PC-9 (cell line): ENCODE measurements at regions not wholly inside any gene's neighbourhood (a gene's known extent, or its start where the extent isn't known, plus 50 kb on each side); places are given as distances from the start of the nearest gene placed in this dataset.
A peak's percentile ranks its signal among the peaks of the same experiment; 100 is the strongest.

Source experiments
- BruUV-seq: library from RNA; stranded (reverse); fragments of 400-500 nt; replicated peaks from 2 replicates; lab custom pipeline; 2021; lab: Mats Ljungman, UMichigan
- CTCF ChIA-PET: fragments of 300-600 bp; sonication (Branson Sonifier 250); formaldehyde crosslinking; loops from one replicate; lab custom pipeline; 2022; ENCODE audit warnings: antibody characterized with exemption; lab: Charles Lee
- POLR2A ChIA-PET: fragments of 300-600 bp; sonication (Branson Sonifier 250); formaldehyde crosslinking; loops from one replicate; lab custom pipeline; 2022; ENCODE audit warnings: antibody characterized with exemption; ENCODE audit not compliant: unreplicated experiment; lab: Charles Lee
- DNase-seq, 2 experiments: peaks; one replicate each; pipeline versions ENCODE4 v3.0.0 to v3.0.0-alpha.2; 2015 to 2022; ENCODE audit warnings: mixed read lengths in 1 of 2
- H2AFZ ChIP-seq: fragments of 200-600 bp; sonication (generic); 2 replicates; pipeline ENCODE4 v1.8.1; 2017; ENCODE audit warnings: antibody characterized with exemption
- H3F3A ChIP-seq: fragments of 200-600 bp; sonication (generic); 2 replicates; pipeline ENCODE4 v1.8.1; 2017; ENCODE audit warnings: antibody characterized with exemption, mild to moderate bottlenecking, low read depth; ENCODE audit not compliant: insufficient read depth
- H3K27ac ChIP-seq: fragments of 200-600 bp; sonication (generic); 2 replicates; pipeline ENCODE4 v1.6.1; 2016; ENCODE audit warnings: mixed run types
- H3K27me3 ChIP-seq: fragments of 200-600 bp; sonication (generic); 2 replicates; pipeline ENCODE4 v1.6.1; 2016; ENCODE audit warnings: low read depth, mixed run types; ENCODE audit not compliant: insufficient read depth
- H3K36me3 ChIP-seq: fragments of 200-600 bp; sonication (generic); 2 replicates; pipeline ENCODE4 v1.6.1; 2016; ENCODE audit warnings: low read depth, mixed run types
- H3K4me1 ChIP-seq: fragments of 200-600 bp; sonication (generic); replicated peaks from 2 replicates; pipeline ENCODE4 v1.6.1; 2016; ENCODE audit warnings: mixed run types; ENCODE audit not compliant: insufficient read depth
- H3K4me2 ChIP-seq: fragments of 200-600 bp; sonication (generic); 2 replicates; pipeline ENCODE4 v1.6.1; 2017; ENCODE audit warnings: mixed run types
- H3K4me3 ChIP-seq: fragments of 200-600 bp; sonication (generic); 2 replicates; pipeline ENCODE4 v1.6.1; 2016; ENCODE audit warnings: mixed run types
- H3K79me2 ChIP-seq: fragments of 200-600 bp; sonication (generic); 2 replicates; pipeline ENCODE4 v1.6.1; 2017; ENCODE audit warnings: low read depth, mixed run types
- H3K9me2 ChIP-seq: fragments of 200-600 bp; sonication (generic); 2 replicates; pipeline ENCODE4 v1.8.1; 2017; ENCODE audit warnings: mild to moderate bottlenecking; ENCODE audit not compliant: insufficient read depth
- H3K9me3 ChIP-seq: fragments of 200-600 bp; sonication (generic); 2 replicates; pipeline ENCODE4 v1.8.1; 2016; ENCODE audit warnings: low read depth; ENCODE audit not compliant: insufficient read depth
- H4K20me1 ChIP-seq: fragments of 200-600 bp; sonication (generic); 2 replicates; pipeline ENCODE4 v1.8.1; 2017; ENCODE audit not compliant: insufficient read depth
- CTCF ChIP-seq: fragments of 200-600 bp; sonication (generic); conservative IDR thresholded peaks from 2 replicates; pipeline ENCODE4 v1.6.1; 2017; ENCODE audit warnings: mixed run types, antibody characterized with exemption, mild to moderate bottlenecking, moderate library complexity
- EZH2 ChIP-seq: fragments of 200-600 bp; sonication (generic); IDR thresholded peaks from 2 replicates; pipeline ENCODE4 v1.8.0; 2017; ENCODE audit warnings: antibody characterized with exemption, low read depth
- intact Hi-C: fragments of 100-400 bp; cut with micrococcal nuclease; formaldehyde crosslinking; loops from one replicate; pipeline ENCODE4 v1.10.0; 2022; ENCODE audit not compliant: unreplicated experiment

- no peak overlapping the region for H3K27ac ChIP-seq
- POLR2A ChIA-PET, result no interaction called here
- CTCF ChIA-PET, result no interaction called here
- intact Hi-C loops, result no loop called here
- H3K4me1 ChIP-seq, result no peaks in the 10 kb centered on the region
- no peaks in the 10 kb centered on the region for H3K9me3 ChIP-seq
- H3K79me2 ChIP-seq, result no peaks in the 10 kb centered on the region
- no peaks in the 10 kb centered on the region for H3K9me2 ChIP-seq
- no peak overlapping the region for H2AFZ ChIP-seq
- no peaks in the 10 kb centered on the region; the same call in 1 of the 2 replicates for H3F3A ChIP-seq
- BruUV-seq, result no TSS peak
- H3K4me2 ChIP-seq, result no peak overlapping the region
- H3K27me3 ChIP-seq, result 0 out of 2 replicates have a peak, but pooled peaks cover 5% of the 10 kb centered on the region
- no peak for DNase-seq
- TF ChIP-seq EZH2, result no peak
- no peak for TF ChIP-seq CTCF
- H3K4me3 ChIP-seq, result no peak overlapping the region
- no peaks in the 10 kb centered on the region for H3K36me3 ChIP-seq
- H4K20me1 ChIP-seq, result no peaks in the 10 kb centered on the region
Measured at GRCh38 chr2:117502121-117502520, 312.4 kb upstream of the DDX18 start.

- DNase-seq, result peak in 1 of 2 experiments; percentile 10
- no peaks in the 10 kb centered on the region for H3K36me3 ChIP-seq
- BruUV-seq, result no TSS peak
- H3K9me3 ChIP-seq, result no peaks in the 10 kb centered on the region
- ChIA-PET CTCF (no interaction called here), POLR2A (interaction anchor here (0.6 kb wide), 1 partner anchor 64 kb away, joined by 3 read pairs; no protein-coding TSS in a partner anchor)
- no peaks in the 10 kb centered on the region for H3F3A ChIP-seq
- H3K9me2 ChIP-seq, result no peaks in the 10 kb centered on the region
- TF ChIP-seq EZH2, result no peak
- no peak for TF ChIP-seq CTCF
- no peaks in the 10 kb centered on the region for H4K20me1 ChIP-seq
- no peak overlapping the region for H3K4me3 ChIP-seq
- H2AFZ ChIP-seq, result no peak overlapping the region
- intact Hi-C loops, result no loop called here
- H3K27ac ChIP-seq, result no peak overlapping the region
- no peak overlapping the region for H3K4me2 ChIP-seq
- H3K79me2 ChIP-seq, result no peaks in the 10 kb centered on the region
- H3K27me3 ChIP-seq, result no peaks in the 10 kb centered on the region
- no peaks in the 10 kb centered on the region for H3K4me1 ChIP-seq
Measured at GRCh38 chr2:117512307-117512706, 302.2 kb upstream of the DDX18 start.

GRCh38 chr2:117514371-117514770 lies 300.1 kb upstream of the DDX18 start:
- CTCF ChIA-PET, result no interaction called here

More at GRCh38 chr2:117514371-117514770, 300.1 kb upstream of the DDX18 start:
- no peaks in the 10 kb centered on the region for H3K79me2 ChIP-seq
- BruUV-seq, result no TSS peak
- H4K20me1 ChIP-seq, result no peaks in the 10 kb centered on the region
- H3K4me3 ChIP-seq, result no peak overlapping the region
- H3K9me3 ChIP-seq, result no peaks in the 10 kb centered on the region
- H3K9me2 ChIP-seq, result no peaks in the 10 kb centered on the region
- intact Hi-C loops, result no loop called here
- peak in 1 of 2 experiments; percentile 15 for DNase-seq
- no peak overlapping the region for H3K27ac ChIP-seq
- H3F3A ChIP-seq, result no peaks in the 10 kb centered on the region
- H3K4me2 ChIP-seq, result no peak overlapping the region
- POLR2A ChIA-PET, result no interaction called here
- no peak for TF ChIP-seq EZH2
- no peak for TF ChIP-seq CTCF
- H3K4me1 ChIP-seq, result no peaks in the 10 kb centered on the region
- H2AFZ ChIP-seq, result no peak overlapping the region
- no peaks in the 10 kb centered on the region for H3K27me3 ChIP-seq
- H3K36me3 ChIP-seq, result no peaks in the 10 kb centered on the region
